GM12892 (cell line): ENCODE measurements at regions not wholly inside any gene's neighbourhood (a gene's known extent, or its start where the extent isn't known, plus 50 kb on each side); places are given as distances from the start of the nearest gene placed in this dataset.

ENCODE experiments used
- POLR2A ChIP-seq: IDR thresholded peaks from 2 replicates; pipeline ENCODE4 v1.6.1; 2011; ENCODE audit warnings: low read depth, low read length, control low read depth
- POLR2AphosphoS5 ChIP-seq: IDR thresholded peaks from 2 replicates; pipeline ENCODE4 v1.6.1; 2011; ENCODE audit warnings: low read depth, low read length, control low read depth
- TAF1 ChIP-seq: IDR thresholded peaks from 2 replicates; pipeline ENCODE4 v1.6.1; 2011; ENCODE audit warnings: low read depth, mild to moderate bottlenecking, control low read depth, low read length, borderline replicate concordance

DNA sequence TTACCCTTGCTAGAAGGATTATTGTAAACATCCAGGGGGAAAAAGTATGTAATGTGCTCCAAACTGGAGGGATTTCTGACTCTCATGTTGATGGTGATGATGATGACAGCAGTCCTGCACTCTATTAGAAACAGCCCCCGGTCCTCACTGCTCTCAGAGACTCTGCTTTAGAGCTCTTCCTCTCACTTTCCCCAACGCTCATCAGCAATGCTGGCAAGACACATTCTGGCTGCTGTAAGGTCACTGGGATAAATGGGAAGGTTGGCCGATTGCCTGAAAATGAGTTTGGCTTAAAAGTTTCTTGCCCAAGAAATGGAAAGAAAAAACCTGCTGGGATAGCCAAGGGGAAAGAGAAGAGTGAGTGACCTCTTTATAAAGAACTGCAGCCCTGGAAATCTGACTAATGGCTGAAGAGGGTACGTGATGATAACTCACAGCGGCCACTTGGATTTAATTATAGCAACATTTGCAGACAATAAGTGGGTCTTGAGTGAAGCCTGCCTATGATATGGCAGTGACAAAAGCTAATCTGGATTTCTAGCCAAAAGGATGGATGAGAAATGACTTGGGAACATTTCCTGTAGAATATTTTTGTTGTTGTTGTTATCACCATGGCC, 235.8 kb downstream of the TMEM38B start:
- TF ChIP-seq POLR2A (no peak), TAF1 (no peak), POLR2AphosphoS5 (no peak)
